ENCODE measurements at regions not wholly inside any gene's neighbourhood (a gene's known extent, or its start where the extent isn't known, plus 50 kb on each side); places are given as distances from the start of the nearest gene placed in this dataset.

DNA sequence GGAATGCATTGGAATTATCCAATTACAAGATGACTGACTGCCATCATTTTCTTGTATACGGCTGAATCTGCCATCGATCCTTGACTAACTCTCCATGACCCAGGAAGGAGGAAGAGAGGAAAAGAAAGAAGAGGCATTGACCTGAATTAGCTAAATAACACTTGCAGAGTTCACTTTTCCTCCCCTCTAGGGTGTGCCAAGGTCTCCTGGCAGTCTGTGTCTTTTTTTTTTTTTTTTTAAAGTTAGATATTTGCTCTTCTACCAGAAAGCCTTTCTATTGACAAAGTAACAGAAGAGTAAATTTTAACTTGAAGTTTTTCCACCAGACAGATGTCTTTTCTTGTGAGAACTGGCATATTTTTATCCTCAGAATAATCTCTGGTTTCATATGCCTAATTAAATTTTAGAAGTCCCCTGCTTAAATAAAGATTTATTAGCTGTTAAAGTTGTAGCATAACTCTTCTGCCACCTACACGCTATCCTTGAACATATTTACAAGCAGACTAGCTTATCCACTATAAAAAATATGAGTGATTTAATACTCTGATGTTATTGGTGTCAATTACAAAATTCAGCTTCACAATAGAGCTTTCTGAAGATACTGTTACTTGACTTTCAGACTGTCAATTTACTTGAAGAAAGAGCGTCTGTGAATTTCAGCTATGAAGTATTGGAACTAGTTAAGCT lies 171.7 kb upstream of the ETAA1 start:
- Histone ChIP-seq H3K9me3 (no peaks in the 10 kb centered on the region), H3K36me3 (no peaks in the 10 kb centered on the region), H3K4me2 (no peak overlapping the region), H3K27ac (no peak overlapping the region), H3K9ac (no peak overlapping the region), H3K4me3 (no peak overlapping the region), H3K4me1 (no peaks in the 10 kb centered on the region), H4K20me1 (no peaks in the 10 kb centered on the region), H3K27me3 (no peaks in the 10 kb centered on the region)
- TF ChIP-seq Cebpa-rat (IDR thresholded peaks at IDR 0.05): no peak

GRCh38 chr2:67229706-67230105 lies 167.4 kb upstream of the ETAA1 start:
- Histone ChIP-seq H3K36me3 (no peaks in the 10 kb centered on the region), H3K4me1 (no peaks in the 10 kb centered on the region), H3K4me3 (no peak overlapping the region), H3K9me3 (no peaks in the 10 kb centered on the region), H3K9ac (no peak overlapping the region), H3K27ac (no peak overlapping the region), H3K27me3 (no peaks in the 10 kb centered on the region), H3K4me2 (no peak overlapping the region), H4K20me1 (no peaks in the 10 kb centered on the region)
- no peak for TF ChIP-seq Cebpa-rat (IDR thresholded peaks at IDR 0.05)

DNA sequence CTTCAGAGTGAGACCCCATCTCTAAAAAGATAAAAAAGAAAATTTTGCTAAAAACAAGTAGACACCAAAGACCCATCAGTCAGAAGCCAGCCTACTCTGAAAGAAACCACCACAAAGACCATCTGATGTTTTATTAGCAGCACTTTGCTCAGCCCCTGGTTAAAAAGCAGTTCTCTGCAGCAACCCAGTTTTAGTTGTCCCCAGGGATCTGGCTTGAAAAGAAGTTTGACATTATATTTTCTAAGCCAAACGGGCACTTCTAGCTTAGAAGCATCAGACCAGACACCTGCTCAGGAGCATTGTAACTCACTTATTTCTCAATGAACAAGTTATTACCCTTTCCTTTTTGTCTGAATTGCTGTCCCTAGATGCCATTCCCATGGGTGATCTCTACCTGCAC lies 164.2 kb upstream of the ETAA1 start:
- TF ChIP-seq Cebpa-rat (IDR thresholded peaks at IDR 0.05): no peak
- Histone ChIP-seq H3K4me3 (no peak overlapping the region), H3K36me3 (no peaks in the 10 kb centered on the region), H3K27me3 (no peaks in the 10 kb centered on the region), H3K4me1 (no peaks in the 10 kb centered on the region), H3K9me3 (no peaks in the 10 kb centered on the region), H3K27ac (no peak overlapping the region), H3K9ac (no peak overlapping the region), H4K20me1 (no peaks in the 10 kb centered on the region), H3K4me2 (no peak overlapping the region)

DNA sequence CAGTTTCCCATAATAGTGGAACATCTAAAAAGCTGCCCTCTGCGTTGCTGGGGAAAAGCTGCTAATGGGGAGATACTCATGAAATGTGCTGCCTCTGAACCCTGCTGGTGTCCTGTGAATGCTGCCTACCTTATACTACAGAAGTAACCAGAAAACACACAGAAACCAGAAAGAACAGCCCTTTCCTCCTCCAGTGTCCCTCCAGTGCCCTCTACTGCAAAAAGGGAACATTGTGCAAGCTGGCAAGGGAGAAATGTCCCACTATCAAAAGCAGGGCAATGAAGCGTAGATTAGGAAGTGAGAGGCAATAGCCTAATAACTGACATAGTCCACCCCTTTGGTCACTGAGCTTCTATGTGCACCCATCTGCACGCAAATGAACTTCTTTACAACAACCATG lies 162.7 kb upstream of the ETAA1 start:
- Histone ChIP-seq H3K4me1 (no peaks in the 10 kb centered on the region), H3K9me3 (no peaks in the 10 kb centered on the region), H3K4me2 (no peak overlapping the region), H4K20me1 (no peaks in the 10 kb centered on the region), H3K4me3 (no peak overlapping the region), H3K27ac (no peak overlapping the region), H3K36me3 (no peaks in the 10 kb centered on the region), H3K27me3 (no peaks in the 10 kb centered on the region), H3K9ac (no peak overlapping the region)
- TF ChIP-seq Cebpa-rat (IDR thresholded peaks at IDR 0.05): no peak

GRCh38 chr2:67237288-67237687 lies 159.8 kb upstream of the ETAA1 start:
- TF ChIP-seq Cebpa-rat (IDR thresholded peaks at IDR 0.05): no peak
- H3K4me2 ChIP-seq: no peak overlapping the region
- H3K9ac ChIP-seq: no peak overlapping the region
- no peaks in the 10 kb centered on the region for H3K4me1 ChIP-seq
- H4K20me1 ChIP-seq: no peaks in the 10 kb centered on the region
- H3K27me3 ChIP-seq: no peaks in the 10 kb centered on the region
- no peak overlapping the region for H3K4me3 ChIP-seq
- no peak overlapping the region for H3K27ac ChIP-seq
- H3K36me3 ChIP-seq: no peaks in the 10 kb centered on the region
- H3K9me3 ChIP-seq: no peaks in the 10 kb centered on the region

GRCh38 chr2:67240507-67240906 lies 156.6 kb upstream of the ETAA1 start:
- no peaks in the 10 kb centered on the region for H3K27me3 ChIP-seq
- no peak overlapping the region for H3K4me3 ChIP-seq
- H3K4me1 ChIP-seq: no peaks in the 10 kb centered on the region
- H3K27ac ChIP-seq: no peak overlapping the region
- TF ChIP-seq Cebpa-rat (IDR thresholded peaks at IDR 0.05): no peak
- H4K20me1 ChIP-seq: no peaks in the 10 kb centered on the region
- H3K9me3 ChIP-seq: no peaks in the 10 kb centered on the region
- no peaks in the 10 kb centered on the region for H3K36me3 ChIP-seq
- no peak overlapping the region for H3K4me2 ChIP-seq
- H3K9ac ChIP-seq: no peak overlapping the region

GRCh38 chr2:67241453-67241852 lies 155.7 kb upstream of the ETAA1 start:
- Histone ChIP-seq H3K4me1 (no peaks in the 10 kb centered on the region), H4K20me1 (no peaks in the 10 kb centered on the region), H3K36me3 (no peaks in the 10 kb centered on the region)

DNA sequence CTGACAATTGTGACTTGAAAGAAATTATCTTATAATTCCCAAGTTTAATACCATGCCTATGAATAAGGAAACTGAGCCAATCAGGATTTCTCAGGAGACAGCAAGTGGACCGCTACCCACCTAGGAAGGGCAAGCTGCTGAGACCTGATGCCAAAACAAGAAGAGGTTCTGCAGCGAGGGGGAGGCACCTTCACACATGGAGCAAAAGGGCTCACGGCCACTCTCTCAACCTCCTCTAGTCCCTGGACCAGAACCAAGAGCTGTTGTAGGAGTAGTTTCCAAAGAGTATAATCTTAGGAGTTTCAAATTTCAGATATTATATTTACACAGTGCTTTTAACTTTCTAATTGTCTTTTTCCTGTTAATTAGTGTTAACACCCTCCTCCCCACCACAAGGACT lies 154.7 kb upstream of the ETAA1 start:
- no peak overlapping the region for H3K4me3 ChIP-seq
- no peaks in the 10 kb centered on the region for H3K4me1 ChIP-seq
- H3K4me2 ChIP-seq: no peak overlapping the region
- no peak for TF ChIP-seq Cebpa-rat (IDR thresholded peaks at IDR 0.05)
- no peak overlapping the region for H3K9ac ChIP-seq
- H3K9me3 ChIP-seq: no peaks in the 10 kb centered on the region
- no peaks in the 10 kb centered on the region for H4K20me1 ChIP-seq
- no peak overlapping the region for H3K27ac ChIP-seq
- no peaks in the 10 kb centered on the region for H3K36me3 ChIP-seq
- H3K27me3 ChIP-seq: no peaks in the 10 kb centered on the region

More at GRCh38 chr2:67241453-67241852, 155.7 kb upstream of the ETAA1 start:
- H3K27me3 ChIP-seq: no peaks in the 10 kb centered on the region
- no peak for TF ChIP-seq Cebpa-rat (IDR thresholded peaks at IDR 0.05)
- no peak overlapping the region for H3K4me3 ChIP-seq
- no peak overlapping the region for H3K9ac ChIP-seq
- no peak overlapping the region for H3K4me2 ChIP-seq
- no peak overlapping the region for H3K27ac ChIP-seq
- no peaks in the 10 kb centered on the region for H3K9me3 ChIP-seq

DNA sequence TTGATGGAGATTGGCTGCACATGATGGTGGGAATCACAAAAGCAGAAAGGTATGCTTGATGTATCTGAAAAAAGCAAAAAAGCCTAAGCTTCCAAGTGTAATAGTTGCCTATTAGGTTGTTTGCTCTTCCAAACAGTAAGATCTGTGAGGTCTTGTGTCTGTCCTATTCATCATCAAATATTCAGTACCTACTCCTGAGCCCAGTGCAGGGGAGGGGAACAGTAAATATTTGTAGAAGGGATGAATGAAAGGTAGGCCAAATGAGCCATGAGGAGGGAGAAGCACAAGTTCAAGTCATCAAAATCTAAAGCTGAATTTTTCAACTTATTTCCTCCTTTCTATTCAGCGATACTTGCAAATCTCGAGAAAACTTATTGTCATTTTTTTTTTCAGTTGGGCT lies 153.2 kb upstream of the ETAA1 start:
- TF ChIP-seq Cebpa-rat (IDR thresholded peaks at IDR 0.05): no peak

GRCh38 chr2:67246791-67247190 lies 150.3 kb upstream of the ETAA1 start:
- no peaks in the 10 kb centered on the region for H3K4me1 ChIP-seq
- no peaks in the 10 kb centered on the region for H4K20me1 ChIP-seq
- H3K9ac ChIP-seq: no peak overlapping the region
- H3K27me3 ChIP-seq: no peaks in the 10 kb centered on the region
- TF ChIP-seq Cebpa-rat (IDR thresholded peaks at IDR 0.05): no peak
- no peaks in the 10 kb centered on the region for H3K36me3 ChIP-seq
- H3K4me2 ChIP-seq: no peak overlapping the region
- no peak overlapping the region for H3K4me3 ChIP-seq
- no peak overlapping the region for H3K27ac ChIP-seq
- H3K9me3 ChIP-seq: no peaks in the 10 kb centered on the region

More for the DNA sequence above, 153.2 kb upstream of the ETAA1 start:
- no peak overlapping the region for H3K27ac ChIP-seq
- no peak overlapping the region for H3K4me3 ChIP-seq
- no peak overlapping the region for H3K9ac ChIP-seq
- no peaks in the 10 kb centered on the region for H4K20me1 ChIP-seq
- no peaks in the 10 kb centered on the region for H3K36me3 ChIP-seq
- H3K27me3 ChIP-seq: no peaks in the 10 kb centered on the region
- H3K4me1 ChIP-seq: no peaks in the 10 kb centered on the region
- H3K9me3 ChIP-seq: no peaks in the 10 kb centered on the region
- no peak overlapping the region for H3K4me2 ChIP-seq

DNA sequence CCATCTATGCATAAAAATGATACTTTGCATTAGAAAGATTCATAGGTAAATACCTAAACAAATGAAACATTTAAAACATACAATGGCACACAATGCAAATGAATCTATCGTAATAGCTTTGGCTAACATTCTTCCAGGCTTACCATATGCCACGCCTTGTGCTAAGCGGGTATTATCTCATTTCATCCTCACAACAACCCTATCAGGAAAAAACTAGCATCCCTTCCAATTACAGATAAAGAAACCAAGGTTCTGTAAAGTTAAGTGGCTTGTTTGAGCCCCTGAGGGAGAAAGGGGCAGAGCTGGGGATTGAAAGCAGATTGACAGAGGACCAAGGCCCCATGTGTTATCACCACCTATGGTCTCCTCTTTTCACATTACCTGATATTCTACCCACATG lies 145.4 kb upstream of the ETAA1 start:
- no peak for TF ChIP-seq Cebpa-rat (IDR thresholded peaks at IDR 0.05)
- H3K36me3 ChIP-seq: no peaks in the 10 kb centered on the region
- H3K9me3 ChIP-seq: no peaks in the 10 kb centered on the region
- no peak overlapping the region for H3K9ac ChIP-seq
- no peaks in the 10 kb centered on the region for H3K27me3 ChIP-seq
- H3K4me3 ChIP-seq: no peak overlapping the region
- H4K20me1 ChIP-seq: no peaks in the 10 kb centered on the region
- H3K4me2 ChIP-seq: no peak overlapping the region
- no peak overlapping the region for H3K27ac ChIP-seq
- H3K4me1 ChIP-seq: no peaks in the 10 kb centered on the region

Data from BLaER1 (cell line).